ENCODE measurements at regions not wholly inside any gene's neighbourhood (a gene's known extent, or its start where the extent isn't known, plus 50 kb on each side); places are given as distances from the start of the nearest gene placed in this dataset.
A peak's percentile ranks its signal among the peaks of the same experiment; 100 is the strongest.
"Not testable (repeated sequence)": the region's sequence is repeated elsewhere in the genome, so short reads cannot be mapped to it uniquely, and the experiment has no call there.

- H3K27ac ChIP-seq (ENCODE audit: low read depth, low read length) = no peak overlapping the region
- H3K27me3 ChIP-seq (ENCODE audit: control insufficient read depth in 3 of 3, insufficient read depth in 3 of 3, low read length in 3 of 3) = no peaks in the 10 kb centered on the region
- H3K4me1 ChIP-seq (ENCODE audit: control insufficient read depth in 3 of 3, insufficient read depth in 3 of 3, low read length in 3 of 3) = no peaks in the 10 kb centered on the region
- H3K9ac ChIP-seq (ENCODE audit: low read depth in 1 of 3, low read length in 3 of 3) = no peak overlapping the region
- no peaks in the 10 kb centered on the region for H3K36me3 ChIP-seq (ENCODE audit: control insufficient read depth in 3 of 3, insufficient read depth in 3 of 3, low read length in 3 of 3)
- no peaks in the 10 kb centered on the region for H3K9me3 ChIP-seq (ENCODE audit: control insufficient read depth in 3 of 3, low read length in 3 of 3)
- no peak overlapping the region for H3K4me3 ChIP-seq (ENCODE audit: low read length in 3 of 3)
These were observed 276.9 kb downstream of the OSTF1 start for GRCh38 chr9:75365196-75365595.

DNA sequence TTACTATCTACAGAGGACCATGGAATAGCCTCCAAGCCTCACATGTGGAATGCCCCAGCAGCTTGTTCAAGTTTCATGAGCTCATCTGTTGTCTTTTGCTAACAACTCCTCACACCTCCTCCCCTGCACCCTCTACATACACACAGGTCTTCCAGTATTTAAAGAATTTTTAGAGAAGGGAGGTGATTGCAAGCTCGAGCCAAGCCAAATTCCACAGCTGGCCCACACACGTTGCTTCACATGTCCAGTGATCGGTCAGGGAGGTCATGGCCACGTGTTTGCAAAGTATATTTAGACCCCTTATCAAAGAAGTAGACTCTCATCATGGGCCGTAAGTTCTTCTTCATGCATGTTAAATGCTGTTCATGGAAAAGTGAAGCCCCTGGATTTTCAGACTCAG is 281.7 kb downstream of the OSTF1 start:
- H3K9ac ChIP-seq (ENCODE audit: low read depth in 1 of 3, low read length in 3 of 3) = no peak overlapping the region
- H3K27ac ChIP-seq (ENCODE audit: low read depth, low read length) = no peak overlapping the region
- no peak overlapping the region for H3K4me3 ChIP-seq (ENCODE audit: low read length in 3 of 3)
- no peaks in the 10 kb centered on the region for H3K36me3 ChIP-seq (ENCODE audit: control insufficient read depth in 3 of 3, insufficient read depth in 3 of 3, low read length in 3 of 3)
- no peaks in the 10 kb centered on the region for H3K4me1 ChIP-seq (ENCODE audit: control insufficient read depth in 3 of 3, insufficient read depth in 3 of 3, low read length in 3 of 3)
- no peaks in the 10 kb centered on the region for H3K9me3 ChIP-seq (ENCODE audit: control insufficient read depth in 3 of 3, low read length in 3 of 3)
- no peaks in the 10 kb centered on the region for H3K27me3 ChIP-seq (ENCODE audit: control insufficient read depth in 3 of 3, insufficient read depth in 3 of 3, low read length in 3 of 3)

GRCh38 chr9:75372499-75373268 is 284.4 kb downstream of the OSTF1 start:
- Histone ChIP-seq H3K27me3 (ENCODE audit: control insufficient read depth in 3 of 3, insufficient read depth in 3 of 3, low read length in 3 of 3) (no peaks in the 10 kb centered on the region), H3K4me1 (ENCODE audit: control insufficient read depth in 3 of 3, insufficient read depth in 3 of 3, low read length in 3 of 3) (no peaks in the 10 kb centered on the region), H3K9me3 (ENCODE audit: control insufficient read depth in 3 of 3, low read length in 3 of 3) (no peaks in the 10 kb centered on the region), H3K36me3 (ENCODE audit: control insufficient read depth in 3 of 3, insufficient read depth in 3 of 3, low read length in 3 of 3) (no peaks in the 10 kb centered on the region), H3K9ac (ENCODE audit: low read depth in 1 of 3, low read length in 3 of 3) (no peak overlapping the region), H3K4me3 (ENCODE audit: low read length in 3 of 3) (no peak overlapping the region), H3K27ac (ENCODE audit: low read depth, low read length) (peak overlapping the region; percentile 30)

DNA sequence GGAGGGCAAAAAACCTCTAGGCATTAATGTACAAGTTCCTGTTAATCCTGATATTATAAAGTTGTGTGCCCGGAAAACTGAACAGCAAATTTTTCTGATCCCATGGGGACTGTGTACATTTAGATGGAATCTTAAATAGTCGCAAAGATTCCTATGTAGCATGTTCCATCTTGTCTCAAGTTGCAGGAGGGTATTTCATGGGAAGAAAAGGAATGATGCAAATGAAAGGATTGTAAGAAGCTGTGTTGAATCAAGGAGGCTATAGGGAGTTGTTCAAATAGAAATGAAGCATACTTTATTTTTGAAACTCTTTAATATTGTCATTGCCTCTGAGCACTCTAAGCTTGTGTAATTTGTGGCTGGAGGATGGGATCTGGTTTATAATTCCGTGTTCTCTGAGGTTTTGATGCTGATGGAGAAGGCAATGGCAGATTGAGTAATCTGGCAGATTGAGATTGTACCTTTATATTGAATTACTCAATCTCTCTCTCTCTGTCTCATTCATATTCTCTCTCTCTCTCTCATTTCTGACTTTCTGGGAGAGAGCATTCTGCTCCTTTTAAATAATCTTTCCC is 288.5 kb downstream of the OSTF1 start:
- no peaks in the 10 kb centered on the region for H3K4me1 ChIP-seq (ENCODE audit: control insufficient read depth in 3 of 3, insufficient read depth in 3 of 3, low read length in 3 of 3)
- H3K27ac ChIP-seq (ENCODE audit: low read depth, low read length) = peak overlapping the region; percentile 56
- H3K36me3 ChIP-seq (ENCODE audit: control insufficient read depth in 3 of 3, insufficient read depth in 3 of 3, low read length in 3 of 3) = no peaks in the 10 kb centered on the region
- no peak overlapping the region for H3K4me3 ChIP-seq (ENCODE audit: low read length in 3 of 3)
- no peak overlapping the region for H3K9ac ChIP-seq (ENCODE audit: low read depth in 1 of 3, low read length in 3 of 3)
- no peaks in the 10 kb centered on the region for H3K27me3 ChIP-seq (ENCODE audit: control insufficient read depth in 3 of 3, insufficient read depth in 3 of 3, low read length in 3 of 3)
- no peaks in the 10 kb centered on the region for H3K9me3 ChIP-seq (ENCODE audit: control insufficient read depth in 3 of 3, low read length in 3 of 3)

- Histone ChIP-seq H3K36me3 (ENCODE audit: control insufficient read depth in 3 of 3, insufficient read depth in 3 of 3, low read length in 3 of 3) (no peaks in the 10 kb centered on the region), H3K27ac (ENCODE audit: low read depth, low read length) (peak overlapping the region; percentile 75), H3K27me3 (ENCODE audit: control insufficient read depth in 3 of 3, insufficient read depth in 3 of 3, low read length in 3 of 3) (no peaks in the 10 kb centered on the region), H3K4me1 (ENCODE audit: control insufficient read depth in 3 of 3, insufficient read depth in 3 of 3, low read length in 3 of 3) (no peaks in the 10 kb centered on the region), H3K9me3 (ENCODE audit: control insufficient read depth in 3 of 3, low read length in 3 of 3) (no peaks in the 10 kb centered on the region), H3K4me3 (ENCODE audit: low read length in 3 of 3) (no peak overlapping the region), H3K9ac (ENCODE audit: low read depth in 1 of 3, low read length in 3 of 3) (no peak overlapping the region)
These were observed 289.7 kb downstream of the OSTF1 start for GRCh38 chr9:75378036-75378435.

DNA sequence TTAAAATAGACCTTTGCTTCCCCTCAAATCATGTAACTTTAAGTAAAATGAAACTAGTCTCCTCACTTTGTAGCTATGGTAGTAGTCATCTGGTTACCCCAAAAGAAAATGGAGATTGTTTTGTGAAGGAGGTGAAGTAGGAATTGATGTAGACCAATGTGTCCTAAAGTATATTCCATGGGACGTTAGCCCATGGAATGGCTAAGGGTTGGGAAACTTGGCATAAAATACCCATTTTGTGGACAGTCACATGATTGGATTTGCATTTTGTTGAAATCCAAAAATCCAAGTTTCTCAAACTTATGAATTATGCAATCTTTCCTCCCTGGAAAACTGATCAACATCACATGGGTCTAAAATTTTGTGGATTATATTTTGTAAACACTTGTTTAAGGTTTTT is 290.6 kb downstream of the OSTF1 start:
- H3K36me3 ChIP-seq (ENCODE audit: control insufficient read depth in 3 of 3, insufficient read depth in 3 of 3, low read length in 3 of 3) = no peaks in the 10 kb centered on the region
- H3K4me3 ChIP-seq (ENCODE audit: low read length in 3 of 3) = no peak overlapping the region
- peak overlapping the region; percentile 75 for H3K27ac ChIP-seq (ENCODE audit: low read depth, low read length)
- no peak overlapping the region for H3K9ac ChIP-seq (ENCODE audit: low read depth in 1 of 3, low read length in 3 of 3)
- H3K4me1 ChIP-seq (ENCODE audit: control insufficient read depth in 3 of 3, insufficient read depth in 3 of 3, low read length in 3 of 3) = no peaks in the 10 kb centered on the region
- no peaks in the 10 kb centered on the region for H3K27me3 ChIP-seq (ENCODE audit: control insufficient read depth in 3 of 3, insufficient read depth in 3 of 3, low read length in 3 of 3)
- no peaks in the 10 kb centered on the region for H3K9me3 ChIP-seq (ENCODE audit: control insufficient read depth in 3 of 3, low read length in 3 of 3)

GRCh38 chr9:75382126-75382525 is 293.8 kb downstream of the OSTF1 start:
- H3K27me3 ChIP-seq (ENCODE audit: control insufficient read depth in 3 of 3, insufficient read depth in 3 of 3, low read length in 3 of 3) = no peaks in the 10 kb centered on the region
- no peak overlapping the region for H3K4me3 ChIP-seq (ENCODE audit: low read length in 3 of 3)
- H3K36me3 ChIP-seq (ENCODE audit: control insufficient read depth in 3 of 3, insufficient read depth in 3 of 3, low read length in 3 of 3) = no peaks in the 10 kb centered on the region
- H3K9ac ChIP-seq (ENCODE audit: low read depth in 1 of 3, low read length in 3 of 3) = no peak overlapping the region
- H3K27ac ChIP-seq (ENCODE audit: low read depth, low read length) = no peak overlapping the region
- H3K9me3 ChIP-seq (ENCODE audit: control insufficient read depth in 3 of 3, low read length in 3 of 3) = no peaks in the 10 kb centered on the region
- H3K4me1 ChIP-seq (ENCODE audit: control insufficient read depth in 3 of 3, insufficient read depth in 3 of 3, low read length in 3 of 3) = no peaks in the 10 kb centered on the region

GRCh38 chr9:75383420-75384034 is 295.2 kb downstream of the OSTF1 start:
- not testable (repeated sequence) for H3K27ac ChIP-seq (ENCODE audit: low read depth, low read length); H3K9me3 ChIP-seq (ENCODE audit: control insufficient read depth in 3 of 3, low read length in 3 of 3); H3K9ac ChIP-seq (ENCODE audit: low read depth in 1 of 3, low read length in 3 of 3); H3K4me1 ChIP-seq (ENCODE audit: control insufficient read depth in 3 of 3, insufficient read depth in 3 of 3, low read length in 3 of 3); H3K4me3 ChIP-seq (ENCODE audit: low read length in 3 of 3); H3K27me3 ChIP-seq (ENCODE audit: control insufficient read depth in 3 of 3, insufficient read depth in 3 of 3, low read length in 3 of 3); H3K36me3 ChIP-seq (ENCODE audit: control insufficient read depth in 3 of 3, insufficient read depth in 3 of 3, low read length in 3 of 3)

DNA sequence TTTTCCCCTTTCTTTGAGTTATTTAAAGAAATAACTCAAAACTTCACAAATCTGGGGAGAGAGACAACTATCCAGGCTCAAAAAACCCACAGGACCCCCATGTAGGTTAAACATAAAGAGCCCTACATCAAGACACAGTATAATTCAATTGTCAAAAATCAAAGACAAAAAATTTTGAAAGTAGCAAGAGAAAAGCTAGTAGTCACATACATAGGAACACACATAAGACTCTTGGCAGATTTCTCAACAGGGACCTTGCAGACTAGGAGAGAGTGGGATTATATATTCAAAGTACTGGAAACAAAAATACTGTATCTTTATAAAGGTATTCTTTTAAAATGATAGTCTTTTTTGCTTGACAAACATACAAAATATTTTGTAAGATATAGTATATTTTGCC is 296.9 kb downstream of the OSTF1 start:
- no peaks in the 10 kb centered on the region for H3K27me3 ChIP-seq (ENCODE audit: control insufficient read depth in 3 of 3, insufficient read depth in 3 of 3, low read length in 3 of 3)
- no peak overlapping the region for H3K9ac ChIP-seq (ENCODE audit: low read depth in 1 of 3, low read length in 3 of 3)
- H3K27ac ChIP-seq (ENCODE audit: low read depth, low read length) = no peak overlapping the region
- no peaks in the 10 kb centered on the region for H3K36me3 ChIP-seq (ENCODE audit: control insufficient read depth in 3 of 3, insufficient read depth in 3 of 3, low read length in 3 of 3)
- H3K4me3 ChIP-seq (ENCODE audit: low read length in 3 of 3) = no peak overlapping the region
- peaks cover 0 to 7% (median 0%) of the 10 kb centered on the region in 3 donors for H3K4me1 ChIP-seq (ENCODE audit: control insufficient read depth in 3 of 3, insufficient read depth in 3 of 3, low read length in 3 of 3)
- peaks cover 0 to 1% (median 0%) of the 10 kb centered on the region in 3 donors for H3K9me3 ChIP-seq (ENCODE audit: control insufficient read depth in 3 of 3, low read length in 3 of 3)

DNA sequence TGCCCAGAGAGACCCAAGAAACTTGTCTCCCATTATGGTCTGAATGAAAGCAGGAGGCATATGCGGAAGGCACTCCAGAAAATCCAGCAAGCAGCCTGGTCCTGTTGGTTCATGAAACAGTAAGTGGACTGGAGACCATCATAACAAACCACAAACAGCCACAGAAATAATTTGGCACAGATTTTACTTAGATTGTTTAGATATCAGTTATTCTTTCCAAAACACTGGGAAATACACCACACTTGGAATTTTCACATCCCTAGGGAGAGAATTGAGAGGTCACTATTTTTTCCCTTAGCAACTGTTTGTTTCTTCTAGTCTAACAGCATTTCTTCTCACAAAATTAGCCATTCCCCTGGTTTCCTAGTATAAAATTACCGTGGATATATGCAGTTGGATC is 300.8 kb downstream of the OSTF1 start:
- Histone ChIP-seq H3K4me1 (ENCODE audit: control insufficient read depth in 3 of 3, insufficient read depth in 3 of 3, low read length in 3 of 3) (peaks cover 0 to 7% (median 0%) of the 10 kb centered on the region in 3 donors), H3K27me3 (ENCODE audit: control insufficient read depth in 3 of 3, insufficient read depth in 3 of 3, low read length in 3 of 3) (no peaks in the 10 kb centered on the region), H3K4me3 (ENCODE audit: low read length in 3 of 3) (no peak overlapping the region), H3K27ac (ENCODE audit: low read depth, low read length) (peak overlapping the region; percentile 32), H3K9ac (ENCODE audit: low read depth in 1 of 3, low read length in 3 of 3) (no peak overlapping the region), H3K36me3 (ENCODE audit: control insufficient read depth in 3 of 3, insufficient read depth in 3 of 3, low read length in 3 of 3) (no peaks in the 10 kb centered on the region), H3K9me3 (ENCODE audit: control insufficient read depth in 3 of 3, low read length in 3 of 3) (peaks cover 0 to 1% (median 0%) of the 10 kb centered on the region in 3 donors)

All from skeletal muscle tissue (tissue), 3 donors.